Neuronal stem cell (in vitro differentiated cells): ENCODE measurements at regions not wholly inside any gene's neighbourhood (a gene's known extent, or its start where the extent isn't known, plus 50 kb on each side); places are given as distances from the start of the nearest gene placed in this dataset.
A peak's percentile ranks its signal among the peaks of the same experiment; 100 is the strongest.

Experiments
- DNase-seq: peaks from one replicate; pipeline ENCODE4 v3.0.0-alpha.2; 2013; ENCODE audit warnings: low spot score
- H2AFZ ChIP-seq: one replicate; pipeline ENCODE4 v1.6.1; 2013; ENCODE audit warnings: mild to moderate bottlenecking, low read length, inconsistent platforms
- H2AK5ac ChIP-seq: 2 replicates; pipeline ENCODE4 v1.6.1; 2013; ENCODE audit warnings: low read depth, mild to moderate bottlenecking, inconsistent platforms, low read length, moderate library complexity, mixed read lengths
- H2BK120ac ChIP-seq: 2 replicates; pipeline ENCODE4 v1.6.1; 2013; ENCODE audit warnings: low read depth, mild to moderate bottlenecking, inconsistent platforms, low read length, moderate library complexity, mixed read lengths
- H2BK12ac ChIP-seq: one replicate; pipeline ENCODE4 v1.6.1; 2013; ENCODE audit warnings: low read length, inconsistent platforms
- H2BK15ac ChIP-seq: 2 replicates; pipeline ENCODE4 v1.6.1; 2013; ENCODE audit warnings: mild to moderate bottlenecking, low read length, inconsistent platforms, mixed read lengths
- H2BK5ac ChIP-seq: one replicate; pipeline ENCODE4 v1.6.1; 2013; ENCODE audit warnings: inconsistent platforms, mild to moderate bottlenecking, low read length, moderate library complexity
- H3K14ac ChIP-seq: one replicate; pipeline ENCODE4 v1.6.1; 2013; ENCODE audit warnings: low read length, inconsistent platforms
- H3K18ac ChIP-seq: 2 replicates; pipeline ENCODE4 v1.6.1; 2013; ENCODE audit warnings: low read length, inconsistent platforms
- H3K23ac ChIP-seq: 2 replicates; pipeline ENCODE4 v1.6.1; 2013; ENCODE audit warnings: low read depth, mild to moderate bottlenecking, mixed read lengths, low read length, inconsistent platforms; ENCODE audit not compliant: poor library complexity
- H3K27ac ChIP-seq: replicated peaks from 3 replicates; pipeline ENCODE4 v1.5.1; 2013; ENCODE audit warnings: low read length, inconsistent platforms
- H3K27me3 ChIP-seq, 3 experiments: 2 replicates each; pipeline ENCODE4 v1.6.1; 2013; ENCODE audit warnings: low read length in 3 of 3, mild to moderate bottlenecking in 2 of 3, inconsistent platforms in 1 of 3, low read depth in 1 of 3, mixed read lengths in 1 of 3, moderate library complexity in 1 of 3; ENCODE audit not compliant: control insufficient read depth in 3 of 3, insufficient read depth in 3 of 3
- H3K36me3 ChIP-seq, 2 donors: replicated peaks in 1 of 2; 2 replicates each; pipeline ENCODE4 v1.6.1; 2013; ENCODE audit warnings: low read length in 2 of 2; ENCODE audit not compliant: control insufficient read depth in 2 of 2, insufficient read depth in 2 of 2
- H3K4ac ChIP-seq: 2 replicates; pipeline ENCODE4 v1.6.1; 2013; ENCODE audit warnings: inconsistent platforms, mild to moderate bottlenecking, low read length, moderate library complexity
- H3K4me1 ChIP-seq, 2 donors: 1 replicate in 1 of 2; 2 replicates in 1 of 2; pipeline ENCODE4 v1.6.1; 2013; ENCODE audit warnings: low read length in 2 of 2, low read depth in 1 of 2; ENCODE audit not compliant: control insufficient read depth in 2 of 2, insufficient read depth in 1 of 2
- H3K4me2 ChIP-seq: one replicate; pipeline ENCODE4 v1.6.1; 2013; ENCODE audit warnings: mild to moderate bottlenecking, low read length, inconsistent platforms; ENCODE audit not compliant: insufficient read depth, poor library complexity, severe bottlenecking
- H3K4me3 ChIP-seq, 2 donors: 2 replicates each; pipeline ENCODE4 v1.5.1; 2013; ENCODE audit warnings: low read length in 2 of 2, mild to moderate bottlenecking in 2 of 2, inconsistent platforms in 1 of 2, moderate library complexity in 1 of 2
- H3K79me1 ChIP-seq: one replicate; pipeline ENCODE4 v1.6.1; 2013; ENCODE audit warnings: low read depth, mild to moderate bottlenecking, inconsistent platforms, low read length, moderate library complexity
- H3K9ac ChIP-seq: one replicate; pipeline ENCODE4 v1.6.1; 2013; ENCODE audit warnings: mild to moderate bottlenecking, low read depth, low read length, inconsistent platforms; ENCODE audit not compliant: poor library complexity
- H3K9me3 ChIP-seq, 2 donors: replicated peaks in 1 of 2; 2 replicates each; pipeline versions ENCODE3 to v1.6.1; 2013; ENCODE audit warnings: low read length in 2 of 2, mild to moderate bottlenecking in 2 of 2, inconsistent platforms in 1 of 2, low read depth in 1 of 2, mixed read lengths in 1 of 2, moderate library complexity in 1 of 2; ENCODE audit not compliant: control insufficient read depth in 2 of 2, insufficient read depth in 1 of 2
- H4K8ac ChIP-seq: one replicate; pipeline ENCODE4 v1.6.1; 2013; ENCODE audit warnings: low read depth, mild to moderate bottlenecking, inconsistent platforms, low read length, moderate library complexity
- H4K91ac ChIP-seq: one replicate; pipeline ENCODE4 v1.6.1; 2013; ENCODE audit warnings: low read length, low read depth, mild to moderate bottlenecking, inconsistent platforms; ENCODE audit not compliant: poor library complexity
- WGBS, 2 donors: extraction: QIAGEN DNeasy Blood & Tissue Kit; methylation state at CpG; one replicate each; pipeline ENCODE4 v1.1.7; 2013; ENCODE audit warnings: missing lambda C conversion rate in 2 of 2, mixed read lengths in 1 of 2; ENCODE audit not compliant: insufficient read length in 2 of 2, insufficient replicate concordance in 1 of 2; ENCODE audit errors: extremely low coverage in 2 of 2; 5-methylcytosine and 5-hydroxymethylcytosine counted together

- no peak for DNase-seq
- Histone ChIP-seq H4K8ac (no peak overlapping the region), H3K4ac (no peak overlapping the region), H4K91ac (no peak overlapping the region), H3K14ac (no peak overlapping the region), H2AK5ac (peak overlapping the region; percentile 71), H3K27me3 (no peaks in the 10 kb centered on the region), H2BK5ac (peak overlapping the region; percentile 59), H3K27ac (no peak overlapping the region), H2BK15ac (peak overlapping the region; percentile 77), H3K36me3 (no peaks in the 10 kb centered on the region), H3K4me3 (no peak overlapping the region), H3K79me1 (no peaks in the 10 kb centered on the region), H3K18ac (peak overlapping the region; percentile 27), H3K4me1 (peaks cover 18 to 36% of the 10 kb centered on the region in 2 donors), H3K4me2 (no peak overlapping the region), H2BK12ac (no peak overlapping the region), H2BK120ac (no peak overlapping the region), H3K9ac (peak overlapping the region; percentile 51), H3K9me3 (no peaks in the 10 kb centered on the region), H2AFZ (peak overlapping the region; percentile 31), H3K23ac (no peak overlapping the region)
- WGBS, 2 donors = no CpG with 5 or more reads among the region's 4 CpGs
Measured at GRCh38 chr1:234931404-234931973, 197.1 kb downstream of the TOMM20 start.

DNA sequence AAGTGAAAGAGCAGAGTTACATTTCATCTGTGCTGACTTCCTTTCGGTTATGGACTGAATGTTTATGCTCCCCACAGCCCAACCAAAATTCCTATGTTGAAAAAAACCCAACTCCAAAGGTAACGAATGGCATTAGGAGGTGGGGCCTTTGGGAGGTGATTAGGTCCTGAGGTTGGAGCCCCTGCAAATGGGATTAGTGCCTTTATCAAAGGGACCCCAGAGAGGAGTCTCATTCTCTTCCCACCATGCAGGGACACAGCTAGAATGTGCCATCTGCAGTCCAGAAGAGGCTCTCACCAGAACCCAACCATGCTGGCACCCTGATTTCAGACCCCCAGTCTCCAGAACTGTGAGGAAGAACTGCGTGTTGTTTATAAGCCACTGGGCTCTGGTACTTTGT, 199.3 kb downstream of the TOMM20 start:
- Histone ChIP-seq H3K9me3 (no peaks in the 10 kb centered on the region), H3K4me3 (no peak overlapping the region), H2BK5ac (no peak overlapping the region), H2BK120ac (no peak overlapping the region), H4K8ac (no peak overlapping the region), H3K4me2 (no peak overlapping the region), H2AFZ (no peak overlapping the region), H3K4me1 (peaks cover 27 to 38% of the 10 kb centered on the region in 2 donors), H3K27me3 (no peaks in the 10 kb centered on the region), H3K27ac (no peak overlapping the region), H3K18ac (no peak overlapping the region), H4K91ac (no peak overlapping the region), H2BK15ac (no peak overlapping the region), H3K79me1 (no peaks in the 10 kb centered on the region), H3K36me3 (no peaks in the 10 kb centered on the region), H2AK5ac (no peak overlapping the region), H3K23ac (no peak overlapping the region), H3K4ac (no peak overlapping the region), H3K9ac (no peak overlapping the region), H2BK12ac (no peak overlapping the region), H3K14ac (no peak overlapping the region)
- no peak for DNase-seq
- WGBS, 2 donors = no CpG with 5 or more reads among the region's 3 CpGs

DNA sequence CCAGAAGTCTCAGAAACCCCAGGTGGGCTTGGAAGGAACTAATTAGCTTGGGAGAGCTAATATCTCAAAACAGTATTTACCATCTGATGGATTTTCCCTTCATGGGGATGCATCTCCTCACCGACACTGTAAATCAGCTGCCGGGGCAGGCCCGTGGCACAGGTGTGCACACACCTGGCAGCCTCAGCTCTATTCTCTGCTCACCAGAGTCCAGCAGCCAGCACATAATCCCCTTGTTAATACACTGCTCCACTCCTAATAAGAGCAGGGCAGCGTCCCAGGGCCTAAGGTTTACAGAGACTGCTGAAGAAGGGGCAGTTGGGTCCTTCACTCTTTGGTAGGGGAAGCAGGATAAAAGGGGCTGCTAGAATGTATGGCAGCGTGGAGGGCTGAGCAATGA, 200.0 kb downstream of the TOMM20 start:
- no peak overlapping the region for H3K9ac ChIP-seq
- H3K27me3 ChIP-seq = no peaks in the 10 kb centered on the region
- H3K14ac ChIP-seq = no peak overlapping the region
- no peaks in the 10 kb centered on the region for H3K36me3 ChIP-seq
- peak overlapping the region; percentile 35 for H2BK15ac ChIP-seq
- H2BK120ac ChIP-seq = no peak overlapping the region
- H3K9me3 ChIP-seq = no peaks in the 10 kb centered on the region
- peak overlapping the region; percentile 7 for H2AFZ ChIP-seq
- WGBS, 2 donors = no CpG with 5 or more reads among the region's 5 CpGs
- H4K91ac ChIP-seq = no peak overlapping the region
- no peak overlapping the region for H2BK12ac ChIP-seq
- H3K4me2 ChIP-seq = peak overlapping the region; percentile 21
- H3K18ac ChIP-seq = peak overlapping the region; percentile 1
- H3K4me1 ChIP-seq = peaks cover 27 to 38% of the 10 kb centered on the region in 2 donors
- H3K23ac ChIP-seq = no peak overlapping the region
- no peak overlapping the region for H3K4ac ChIP-seq
- no peak overlapping the region for H3K27ac ChIP-seq
- H4K8ac ChIP-seq = no peak overlapping the region
- peak overlapping the region; percentile 56 for H2AK5ac ChIP-seq
- H3K4me3 ChIP-seq = no peak overlapping the region
- H2BK5ac ChIP-seq = no peak overlapping the region
- H3K79me1 ChIP-seq = no peaks in the 10 kb centered on the region
- DNase-seq = no peak

DNA sequence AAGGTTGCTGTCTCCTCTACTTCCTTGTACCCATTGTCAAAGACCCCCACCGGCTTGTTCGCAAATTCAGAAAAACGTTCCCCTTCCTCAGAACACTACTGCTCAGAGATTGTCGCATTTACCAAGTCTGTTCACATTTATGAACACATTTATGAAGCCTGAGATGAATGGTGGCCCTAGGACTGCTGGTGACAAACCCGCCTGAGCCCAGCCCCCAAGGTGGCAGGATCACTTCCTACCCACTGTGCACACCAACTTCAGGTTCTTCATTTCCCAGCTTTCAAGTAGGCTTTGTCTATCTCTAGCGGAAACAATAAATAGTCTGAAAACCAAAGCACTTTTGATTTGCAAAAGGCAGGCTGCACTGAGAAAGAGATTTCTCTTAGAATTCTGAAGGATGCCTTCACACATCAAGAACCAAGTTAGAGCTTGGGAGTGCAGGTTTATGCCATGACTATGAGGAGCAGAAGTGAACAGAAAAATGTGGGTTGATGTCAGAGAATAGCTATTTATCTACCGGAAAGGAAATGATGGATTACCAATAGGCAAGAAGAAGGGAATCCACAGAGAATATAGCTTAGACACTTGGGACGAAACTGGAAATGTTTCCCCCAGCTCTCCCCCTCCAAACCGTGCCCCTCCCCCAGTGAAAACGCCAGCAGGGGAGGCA, 200.5 kb downstream of the TOMM20 start:
- no peak overlapping the region for H3K4ac ChIP-seq
- H3K4me2 ChIP-seq = peak overlapping the region; percentile 21
- no peak overlapping the region for H3K4me3 ChIP-seq
- H2BK15ac ChIP-seq = no peak overlapping the region
- H2BK12ac ChIP-seq = no peak overlapping the region
- no peak overlapping the region for H3K9ac ChIP-seq
- H4K91ac ChIP-seq = no peak overlapping the region
- peak overlapping the region; percentile 74 for H2AK5ac ChIP-seq
- H3K9me3 ChIP-seq = no peaks in the 10 kb centered on the region
- no peak overlapping the region for H3K14ac ChIP-seq
- no peaks in the 10 kb centered on the region for H3K27me3 ChIP-seq
- H3K4me1 ChIP-seq = peaks cover 26 to 33% of the 10 kb centered on the region in 2 donors
- H3K23ac ChIP-seq = no peak overlapping the region
- H4K8ac ChIP-seq = no peak overlapping the region
- H2BK5ac ChIP-seq = no peak overlapping the region
- peak overlapping the region; percentile 42 for H3K18ac ChIP-seq
- no peak overlapping the region for H3K27ac ChIP-seq
- no peaks in the 10 kb centered on the region for H3K79me1 ChIP-seq
- no peak for DNase-seq
- no peaks in the 10 kb centered on the region for H3K36me3 ChIP-seq
- no CpG with 5 or more reads among the region's 10 CpGs for WGBS, 2 donors
- peak overlapping the region; percentile 7 for H2AFZ ChIP-seq
- peak overlapping the region; percentile 63 for H2BK120ac ChIP-seq
